ENCODE measurements at regions not wholly inside any gene's neighbourhood (a gene's known extent, or its start where the extent isn't known, plus 50 kb on each side); places are given as distances from the start of the nearest gene placed in this dataset.

DNA sequence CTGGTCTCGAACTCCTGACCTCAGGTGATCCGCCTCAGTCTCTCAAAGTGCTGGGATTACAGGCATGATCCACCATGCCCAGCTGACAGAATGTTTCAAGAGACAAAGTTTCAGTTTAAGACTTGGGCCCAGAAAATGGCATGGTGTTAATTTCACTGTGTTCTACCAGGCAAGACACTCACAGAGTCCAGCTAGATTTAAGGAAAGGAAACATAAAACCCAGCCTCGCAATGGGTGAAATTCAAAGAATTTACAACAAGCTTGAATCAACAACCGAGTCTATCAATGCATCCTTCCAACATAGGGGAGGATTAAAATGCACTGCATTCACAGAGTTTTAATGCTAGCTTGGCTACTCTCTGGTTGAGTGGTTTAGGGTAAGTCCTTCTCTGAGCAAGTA is 764.0 kb downstream of the XPNPEP1 start:
- Histone ChIP-seq H3K23ac (ENCODE audit: insufficient read length, low read depth, low read length) (no peak overlapping the region), H3K4me1 (ENCODE audit: insufficient read depth, low read length) (no peaks in the 10 kb centered on the region), H2AFZ (ENCODE audit: low read length) (no peak overlapping the region), H3K56ac (ENCODE audit: insufficient read length, low read depth, low read length) (no peak overlapping the region), H3T11ph (ENCODE audit: low read length) (no peak overlapping the region), H3K9me3 (ENCODE audit: control insufficient read depth, low read depth, low read length) (no peaks in the 10 kb centered on the region), H3K4ac (ENCODE audit: low read depth, low read length) (no peak overlapping the region), H3K79me2 (ENCODE audit: insufficient read depth, low read length) (no peaks in the 10 kb centered on the region), H3K23me2 (ENCODE audit: insufficient read length, low read depth, low read length, poor library complexity, severe bottlenecking) (no peaks in the 10 kb centered on the region), H2BK15ac (ENCODE audit: low read depth, low read length) (no peak overlapping the region), H3K4me2 (ENCODE audit: insufficient read depth, insufficient read length, low read length) (no peak overlapping the region), H2AK5ac (ENCODE audit: insufficient read length, low read length) (no peak overlapping the region), H2BK20ac (ENCODE audit: low read depth, low read length, poor library complexity, severe bottlenecking) (no peak overlapping the region), H3K18ac (ENCODE audit: insufficient read length, low read depth, low read length) (no peak overlapping the region), H4K91ac (ENCODE audit: insufficient read length, low read depth, low read length) (no peak overlapping the region), H3K27ac (ENCODE audit: insufficient read length, low read depth, low read length) (no peak overlapping the region), H3K27me3 (ENCODE audit: insufficient read depth, low read length) (no peaks in the 10 kb centered on the region), H2BK12ac (ENCODE audit: insufficient read length, low read depth, low read length) (no peak overlapping the region), H2BK120ac (ENCODE audit: low read depth, low read length, poor library complexity, severe bottlenecking) (no peak overlapping the region), H4K8ac (replicated peaks; ENCODE audit: insufficient read length, low read depth, low read length) (no peak overlapping the region), H4K5ac (ENCODE audit: insufficient read length, low read depth, low read length) (no peak overlapping the region), H3K14ac (ENCODE audit: insufficient read depth, low read length) (no peak overlapping the region), H2BK5ac (ENCODE audit: insufficient read length, low read length) (no peak overlapping the region), H3K79me1 (ENCODE audit: insufficient read depth, low read depth, low read length, poor library complexity, severe bottlenecking) (no peaks in the 10 kb centered on the region), H4K20me1 (ENCODE audit: control insufficient read depth, insufficient read depth, insufficient read length) (no peaks in the 10 kb centered on the region), H3K9ac (ENCODE audit: extremely low read depth, insufficient read length, low read length) (no peak overlapping the region)
- H3K27me3 Mint-ChIP-seq (ENCODE audit: low read depth) = no peaks in the 10 kb centered on the region
- no peak overlapping the region for H3K27ac Mint-ChIP-seq
- H3K9me3 Mint-ChIP-seq = no peaks in the 10 kb centered on the region; a peak in 1 of 5 replicates
- TF ChIP-seq, protein P1, sequence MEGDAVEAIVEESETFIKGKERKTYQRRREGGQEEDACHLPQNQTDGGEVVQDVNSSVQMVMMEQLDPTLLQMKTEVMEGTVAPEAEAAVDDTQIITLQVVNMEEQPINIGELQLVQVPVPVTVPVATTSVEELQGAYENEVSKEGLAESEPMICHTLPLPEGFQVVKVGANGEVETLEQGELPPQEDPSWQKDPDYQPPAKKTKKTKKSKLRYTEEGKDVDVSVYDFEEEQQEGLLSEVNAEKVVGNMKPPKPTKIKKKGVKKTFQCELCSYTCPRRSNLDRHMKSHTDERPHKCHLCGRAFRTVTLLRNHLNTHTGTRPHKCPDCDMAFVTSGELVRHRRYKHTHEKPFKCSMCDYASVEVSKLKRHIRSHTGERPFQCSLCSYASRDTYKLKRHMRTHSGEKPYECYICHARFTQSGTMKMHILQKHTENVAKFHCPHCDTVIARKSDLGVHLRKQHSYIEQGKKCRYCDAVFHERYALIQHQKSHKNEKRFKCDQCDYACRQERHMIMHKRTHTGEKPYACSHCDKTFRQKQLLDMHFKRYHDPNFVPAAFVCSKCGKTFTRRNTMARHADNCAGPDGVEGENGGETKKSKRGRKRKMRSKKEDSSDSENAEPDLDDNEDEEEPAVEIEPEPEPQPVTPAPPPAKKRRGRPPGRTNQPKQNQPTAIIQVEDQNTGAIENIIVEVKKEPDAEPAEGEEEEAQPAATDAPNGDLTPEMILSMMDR (conservative IDR thresholded peaks at IDR 0.05) = no peak
- no peaks in the 10 kb centered on the region; a peak in 1 of 7 replicates for H3K36me3 Mint-ChIP-seq (ENCODE audit: insufficient read depth in 1 of 3, low read depth in 3 of 3)
- no CpG with 5 or more reads among the region's 4 CpGs for WGBS (ENCODE audit: extremely low coverage, insufficient read length, low lambda C conversion rate)
- H3K4me3 Mint-ChIP-seq = no peak overlapping the region
- no peaks in the 10 kb centered on the region for H3K4me1 Mint-ChIP-seq
- DNase-seq = no peak

Data from H9 (cell line).